Thoracic aorta (tissue), 2 donors: ENCODE measurements at regions not wholly inside any gene's neighbourhood (a gene's known extent, or its start where the extent isn't known, plus 50 kb on each side); places are given as distances from the start of the nearest gene placed in this dataset.
"Not testable (repeated sequence)": the region's sequence is repeated elsewhere in the genome, so short reads cannot be mapped to it uniquely, and the experiment has no call there.

Experiments
- ATAC-seq: fragments of 150-250 bp; one replicate; pipeline ENCODE4 v1.8.0; 2017; ENCODE audit warnings: low read depth; ENCODE audit not compliant: insufficient number of reproducible peaks, low FRiP score
- DNase-seq: peaks from one replicate; pipeline ENCODE4 v3.0.0-alpha.2; 2020; ENCODE audit warnings: low spot score
- H3K27ac ChIP-seq, 2 donors: fragments of 200-600 bp; sonication (generic); 1 replicate in 1 of 2; 2 replicates in 1 of 2; pipeline ENCODE4 v1.5.1; 2016; ENCODE audit warnings: mild to moderate bottlenecking in 2 of 2, moderate library complexity in 2 of 2
- H3K27me3 ChIP-seq: fragments of 200-600 bp; sonication (generic); replicated peaks from 2 replicates; pipeline ENCODE4 v1.6.0; 2016; ENCODE audit warnings: mild to moderate bottlenecking; ENCODE audit not compliant: insufficient read depth
- H3K36me3 ChIP-seq: fragments of 200-600 bp; sonication (generic); one replicate; pipeline ENCODE4 v1.5.1; 2016
- H3K4me1 ChIP-seq, 2 donors: fragments of 200-600 bp; sonication (generic); 1 replicate in 1 of 2; 2 replicates in 1 of 2; pipeline versions ENCODE4 v1.5.1 to v1.6.0; 2016; ENCODE audit warnings: low read depth in 2 of 2, mild to moderate bottlenecking in 1 of 2; ENCODE audit not compliant: control insufficient read depth in 1 of 2
- H3K4me3 ChIP-seq: fragments of 200-600 bp; sonication (generic); 2 replicates; pipeline ENCODE4 v1.5.1; 2016; ENCODE audit warnings: mild to moderate bottlenecking
- H3K9me3 ChIP-seq: fragments of 200-600 bp; sonication (generic); 2 replicates; pipeline ENCODE4 v1.5.1; 2016
- TF ChIP-seq, protein P1 (sequence below): fragments of 200-600 bp; sonication (generic); IDR thresholded peaks from one replicate; pipeline ENCODE4 v1.5.1; 2019; ENCODE audit warnings: antibody characterized with exemption

DNA sequence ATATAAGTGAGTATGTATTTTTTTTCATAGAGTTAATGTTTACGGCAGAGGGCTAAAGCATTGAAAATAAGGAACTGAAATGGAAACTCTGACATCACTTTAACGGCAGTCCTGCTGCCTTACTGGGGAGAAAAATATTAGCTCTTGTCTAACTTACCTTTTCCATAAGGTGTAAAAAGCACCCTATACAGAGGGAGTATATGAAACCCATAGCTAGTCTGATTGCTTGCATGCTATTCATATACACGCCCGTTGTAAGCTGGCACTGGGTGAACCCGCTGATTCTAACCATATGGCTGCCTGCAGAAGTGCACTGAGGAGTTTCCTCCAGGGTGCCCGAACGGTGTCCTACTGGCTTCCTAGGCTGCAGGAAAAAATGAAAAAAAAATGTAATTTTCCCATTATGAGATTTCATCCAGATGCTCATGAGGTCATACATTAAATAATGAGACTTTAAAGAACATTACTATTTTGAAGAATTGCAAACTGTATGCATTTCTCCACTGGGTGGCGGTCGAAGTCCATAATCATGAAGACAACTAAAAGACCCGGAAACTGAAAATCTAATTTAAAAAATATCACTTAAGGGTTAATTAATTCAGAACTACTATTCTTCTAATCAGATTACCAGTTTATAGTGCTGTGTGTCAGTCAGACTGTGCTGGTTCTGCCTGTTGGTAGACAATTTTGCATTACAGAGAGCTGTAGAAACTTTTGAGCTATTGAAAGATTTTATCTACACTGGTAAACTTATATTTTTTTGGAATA, 144.7 kb downstream of the ALX1 start:
- no peak for DNase-seq
- Histone ChIP-seq H3K4me3 (no peak overlapping the region), H3K27me3 (no peaks in the 10 kb centered on the region), H3K27ac (no peak overlapping the region), H3K4me1 (no peaks in the 10 kb centered on the region), H3K36me3 (no peaks in the 10 kb centered on the region), H3K9me3 (no peaks in the 10 kb centered on the region)
- ATAC-seq, result no peak
- TF ChIP-seq, protein P1, sequence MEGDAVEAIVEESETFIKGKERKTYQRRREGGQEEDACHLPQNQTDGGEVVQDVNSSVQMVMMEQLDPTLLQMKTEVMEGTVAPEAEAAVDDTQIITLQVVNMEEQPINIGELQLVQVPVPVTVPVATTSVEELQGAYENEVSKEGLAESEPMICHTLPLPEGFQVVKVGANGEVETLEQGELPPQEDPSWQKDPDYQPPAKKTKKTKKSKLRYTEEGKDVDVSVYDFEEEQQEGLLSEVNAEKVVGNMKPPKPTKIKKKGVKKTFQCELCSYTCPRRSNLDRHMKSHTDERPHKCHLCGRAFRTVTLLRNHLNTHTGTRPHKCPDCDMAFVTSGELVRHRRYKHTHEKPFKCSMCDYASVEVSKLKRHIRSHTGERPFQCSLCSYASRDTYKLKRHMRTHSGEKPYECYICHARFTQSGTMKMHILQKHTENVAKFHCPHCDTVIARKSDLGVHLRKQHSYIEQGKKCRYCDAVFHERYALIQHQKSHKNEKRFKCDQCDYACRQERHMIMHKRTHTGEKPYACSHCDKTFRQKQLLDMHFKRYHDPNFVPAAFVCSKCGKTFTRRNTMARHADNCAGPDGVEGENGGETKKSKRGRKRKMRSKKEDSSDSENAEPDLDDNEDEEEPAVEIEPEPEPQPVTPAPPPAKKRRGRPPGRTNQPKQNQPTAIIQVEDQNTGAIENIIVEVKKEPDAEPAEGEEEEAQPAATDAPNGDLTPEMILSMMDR, result no peak

DNA sequence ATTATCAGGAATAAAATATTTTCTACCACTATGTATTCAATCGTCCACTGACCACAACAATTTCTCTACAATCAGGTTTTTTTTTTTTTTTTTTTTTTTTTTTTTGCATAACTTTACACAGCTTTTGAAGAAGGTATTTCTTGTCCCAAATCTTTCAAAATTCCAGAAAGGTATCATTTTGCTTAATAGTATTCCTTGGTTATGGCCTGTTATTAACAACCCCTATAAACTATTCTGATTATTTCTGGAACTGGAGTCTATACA, 145.3 kb downstream of the ALX1 start:
- no peak overlapping the region for H3K27ac ChIP-seq
- H3K27me3 ChIP-seq, result no peaks in the 10 kb centered on the region
- H3K36me3 ChIP-seq, result no peaks in the 10 kb centered on the region
- no peaks in the 10 kb centered on the region for H3K4me1 ChIP-seq
- H3K4me3 ChIP-seq, result no peak overlapping the region
- no peaks in the 10 kb centered on the region for H3K9me3 ChIP-seq
- TF ChIP-seq, protein P1, result no peak
- no peak for ATAC-seq
- DNase-seq, result no peak

DNA sequence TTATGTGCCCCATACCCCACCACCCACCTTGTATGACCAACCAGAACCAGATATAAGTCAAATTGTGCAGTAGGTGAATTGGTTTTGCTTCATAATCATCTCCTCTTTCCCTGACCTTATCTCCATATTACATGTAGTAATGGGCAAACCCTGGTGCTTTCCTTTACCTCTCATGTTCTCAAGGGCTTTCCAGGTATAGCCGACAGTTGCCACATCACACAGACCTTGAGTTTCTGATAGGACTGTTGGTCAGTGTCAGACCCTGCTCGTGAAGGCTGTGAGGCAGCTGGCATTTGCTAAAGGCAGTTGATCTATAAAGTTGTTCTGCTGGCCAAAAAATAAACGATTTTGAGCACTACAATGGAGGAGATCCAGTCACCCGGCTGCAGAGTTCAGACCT, 145.9 kb downstream of the ALX1 start:
- H3K4me3 ChIP-seq, result no peak overlapping the region
- ATAC-seq, result no peak
- no peaks in the 10 kb centered on the region for H3K4me1 ChIP-seq
- no peaks in the 10 kb centered on the region for H3K36me3 ChIP-seq
- no peak for DNase-seq
- no peaks in the 10 kb centered on the region for H3K9me3 ChIP-seq
- TF ChIP-seq, protein P1, result no peak
- no peak overlapping the region for H3K27ac ChIP-seq
- H3K27me3 ChIP-seq, result no peaks in the 10 kb centered on the region

DNA sequence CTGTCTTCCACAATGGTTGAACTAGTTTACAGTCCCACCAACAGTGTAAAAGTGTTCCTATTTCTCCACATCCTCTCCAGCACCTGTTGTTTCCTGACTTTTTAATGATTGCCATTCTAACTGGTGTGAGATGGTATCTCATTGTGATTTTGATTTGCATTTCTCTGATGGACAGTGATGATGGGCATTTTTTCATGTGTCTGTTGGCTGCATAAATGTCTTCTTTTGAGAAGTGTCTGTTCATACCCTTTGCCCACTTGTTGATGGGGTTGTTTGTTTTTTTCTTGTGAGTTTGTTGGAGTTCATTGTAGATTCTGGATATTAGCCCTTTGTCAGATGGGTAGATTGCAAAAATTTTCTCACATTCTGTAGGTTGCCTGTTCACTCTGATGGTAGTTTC, 153.1 kb downstream of the ALX1 start:
- H3K4me1 ChIP-seq, H3K27ac ChIP-seq, H3K36me3 ChIP-seq, H3K4me3 ChIP-seq, DNase-seq, H3K9me3 ChIP-seq, ATAC-seq, H3K27me3 ChIP-seq: not testable (repeated sequence)

DNA sequence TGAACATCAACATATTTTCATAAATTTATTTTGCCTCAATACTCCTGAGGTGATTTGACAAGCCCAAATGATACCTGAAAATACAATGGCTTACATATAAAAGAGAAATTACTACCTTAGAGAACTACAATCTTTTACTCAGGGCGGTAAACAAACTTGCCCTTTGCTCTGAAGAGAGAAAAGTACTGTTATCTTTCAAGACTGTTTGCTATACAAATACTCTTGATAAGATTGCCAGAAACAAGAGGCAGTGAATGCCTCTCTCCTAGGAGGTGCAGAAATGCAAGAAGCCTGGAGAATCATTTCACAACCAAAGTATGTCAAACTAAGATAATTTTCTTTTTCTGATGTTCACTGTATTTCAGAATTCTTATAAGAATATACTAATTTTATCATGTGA, 160.3 kb downstream of the ALX1 start:
- no peaks in the 10 kb centered on the region for H3K4me1 ChIP-seq
- no peaks in the 10 kb centered on the region for H3K9me3 ChIP-seq
- H3K4me3 ChIP-seq, result no peak overlapping the region
- no peaks in the 10 kb centered on the region for H3K36me3 ChIP-seq
- no peaks in the 10 kb centered on the region for H3K27me3 ChIP-seq
- no peak overlapping the region for H3K27ac ChIP-seq
- ATAC-seq (no peak), DNase-seq (no peak)
- TF ChIP-seq, protein P1, result no peak

DNA sequence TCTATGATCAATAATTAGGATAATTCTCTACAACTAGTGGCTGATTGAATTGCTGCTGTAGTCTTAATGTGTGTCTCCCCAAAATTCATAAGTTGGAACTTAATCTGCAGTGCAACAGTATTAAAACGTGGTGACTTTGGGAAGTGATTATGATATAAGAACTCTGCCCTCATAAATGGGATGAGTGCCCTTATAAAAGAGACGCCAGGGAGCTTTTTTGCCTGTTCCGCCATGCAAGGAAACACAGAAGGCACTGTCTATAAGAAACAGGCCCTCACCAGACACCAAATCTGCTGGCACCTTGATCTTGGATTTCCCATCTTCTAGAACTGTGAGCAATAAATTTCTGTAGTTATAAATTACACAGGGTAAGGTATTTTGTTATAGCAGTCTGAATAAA, 161.0 kb downstream of the ALX1 start:
- Histone ChIP-seq H3K36me3 (no peaks in the 10 kb centered on the region), H3K27me3 (no peaks in the 10 kb centered on the region), H3K4me3 (no peak overlapping the region), H3K4me1 (no peaks in the 10 kb centered on the region), H3K27ac (no peak overlapping the region), H3K9me3 (no peaks in the 10 kb centered on the region)
- DNase-seq (no peak), ATAC-seq (no peak)
- TF ChIP-seq, protein P1, result no peak
